H1 (cell line): ENCODE measurements at regions not wholly inside any gene's neighbourhood (a gene's known extent, or its start where the extent isn't known, plus 50 kb on each side); places are given as distances from the start of the nearest gene placed in this dataset.

ENCODE experiments used
- CTCF ChIA-PET: fragments of 300-600 bp; sonication (Branson Sonifier 250); formaldehyde crosslinking; loops from one replicate; lab custom pipeline; 2021; ENCODE audit not compliant: partially characterized antibody; lab: Charles Lee
- POLR2A ChIA-PET: fragments of 300-600 bp; sonication (Branson Sonifier 250); formaldehyde crosslinking; loops from one replicate; lab custom pipeline; 2021; ENCODE audit warnings: inconsistent platforms; ENCODE audit not compliant: partially characterized antibody; lab: Charles Lee
- DNase-seq, 2 experiments: peaks; one replicate each; pipeline versions ENCODE4 v3.0.0 to v3.0.0-alpha.2; 2010 to 2022; ENCODE audit warnings: low spot score in 2 of 2, low read depth in 1 of 2, mixed read lengths in 1 of 2
- FAIRE-seq: peaks from 2 replicates; lab custom pipeline; 2011; peaks lifted over from hg19 to GRCh38; lab: Jason Lieb, UNC
- H2AFZ ChIP-seq: 2 replicates; pipeline ENCODE4 v1.8.1; 2012; ENCODE audit warnings: low read length, inconsistent platforms
- H2AK5ac ChIP-seq: 2 replicates; pipeline ENCODE4 v1.6.1; 2013; ENCODE audit warnings: low read depth, low read length
- H2BK120ac ChIP-seq: replicated peaks from 2 replicates; pipeline ENCODE3; 2013; ENCODE audit warnings: low read depth, low read length, inconsistent platforms
- H2BK12ac ChIP-seq: 2 replicates; pipeline ENCODE4 v1.6.1; 2013; ENCODE audit warnings: low read depth, low read length
- H2BK15ac ChIP-seq: 2 replicates; pipeline ENCODE4 v1.6.1; 2013; ENCODE audit warnings: low read length
- H2BK20ac ChIP-seq: 2 replicates; pipeline ENCODE4 v1.6.1; 2013; ENCODE audit warnings: low read length
- H2BK5ac ChIP-seq: 2 replicates; pipeline ENCODE4 v1.6.1; 2013; ENCODE audit warnings: low read depth, low read length
- H3K14ac ChIP-seq: 2 replicates; pipeline ENCODE4 v1.6.1; 2013; ENCODE audit warnings: inconsistent platforms; ENCODE audit not compliant: insufficient read length
- H3K18ac ChIP-seq: 2 replicates; pipeline ENCODE4 v1.6.1; 2013; ENCODE audit warnings: low read length; ENCODE audit errors: extremely low read depth
- H3K23ac ChIP-seq: 2 replicates; pipeline ENCODE4 v1.6.1; 2013; ENCODE audit warnings: inconsistent platforms; ENCODE audit not compliant: insufficient read length
- H3K23me2 ChIP-seq: 2 replicates; pipeline ENCODE4 v1.6.1; 2013; ENCODE audit warnings: low read depth, low read length
- H3K27ac ChIP-seq: 2 replicates; pipeline ENCODE4 v1.6.1; 2011; ENCODE audit warnings: low read depth, low read length, inconsistent platforms
- H3K27me3 ChIP-seq, 4 experiments: replicated peaks in 1 of 4; 1 replicate in 1 of 4; 2 replicates in 3 of 4; pipeline versions ENCODE4 v1.6.1 to v1.8.1; 2011 to 2013; ENCODE audit warnings: low read length in 3 of 4, mild to moderate bottlenecking in 3 of 4, inconsistent platforms in 2 of 4, mixed read lengths in 2 of 4, moderate library complexity in 1 of 4; ENCODE audit not compliant: control insufficient read depth in 3 of 4, insufficient read depth in 3 of 4; ENCODE audit errors: extremely low read depth in 1 of 4
- H3K36me3 ChIP-seq, 4 experiments: 2 replicates each; pipeline versions ENCODE4 v1.6.1 to v1.8.1; 2011 to 2013; ENCODE audit warnings: mild to moderate bottlenecking in 4 of 4, low read length in 3 of 4, moderate library complexity in 2 of 4, control low read depth in 1 of 4, inconsistent platforms in 1 of 4; ENCODE audit not compliant: insufficient read depth in 4 of 4, control insufficient read depth in 2 of 4
- H3K4ac ChIP-seq: replicated peaks from 2 replicates; pipeline ENCODE3; 2013; ENCODE audit warnings: low read length, low read depth, mixed read lengths, inconsistent platforms; ENCODE audit not compliant: insufficient read length
- H3K4me1 ChIP-seq, 4 experiments: replicated peaks in 1 of 4; 1 replicate in 1 of 4; 2 replicates in 3 of 4; pipeline versions ENCODE4 v1.6.1 to v1.8.1; 2011 to 2013; ENCODE audit warnings: low read length in 3 of 4, inconsistent platforms in 2 of 4, mixed read lengths in 1 of 4; ENCODE audit not compliant: insufficient read depth in 4 of 4, control insufficient read depth in 3 of 4
- H3K4me2 ChIP-seq, 2 experiments: 2 replicates each; pipeline versions ENCODE4 v1.6.1 to v1.8.1; 2011 to 2013; ENCODE audit warnings: low read depth in 2 of 2, low read length in 2 of 2, control low read depth in 1 of 2, inconsistent platforms in 1 of 2, mild to moderate bottlenecking in 1 of 2; ENCODE audit not compliant: insufficient read depth in 1 of 2
- H3K4me3 ChIP-seq, 4 experiments: fragments of 200-600, 300-600 bp in 1 of 4; sonication (generic), shearing (Covaris generic), sonication (Bioruptor Twin) in 1 of 4; 2 replicates each; pipeline versions ENCODE4 v1.5.1 to v1.8.1; 2011 to 2016; ENCODE audit warnings: low read length in 4 of 4, low read depth in 3 of 4, control low read depth in 2 of 4, inconsistent platforms in 2 of 4, mild to moderate bottlenecking in 2 of 4, mixed read lengths in 1 of 4, moderate library complexity in 1 of 4; ENCODE audit not compliant: insufficient read depth in 2 of 4; ENCODE audit errors: extremely low read depth in 1 of 4
- H3K56ac ChIP-seq: replicated peaks from 2 replicates; pipeline ENCODE3; 2013; ENCODE audit warnings: low read depth, mild to moderate bottlenecking, mixed read lengths, low read length, inconsistent platforms; ENCODE audit not compliant: insufficient read length
- H3K79me1 ChIP-seq: 2 replicates; pipeline ENCODE4 v1.6.1; 2013; ENCODE audit warnings: low read depth, low read length, control low read depth
- H3K79me2 ChIP-seq, 2 experiments: 2 replicates each; pipeline versions ENCODE4 v1.6.1 to v1.8.1; 2012 to 2013; ENCODE audit warnings: low read length in 2 of 2, mild to moderate bottlenecking in 2 of 2, inconsistent platforms in 1 of 2; ENCODE audit not compliant: insufficient read depth in 2 of 2, control insufficient read depth in 1 of 2
- H3K9ac ChIP-seq, 4 experiments: replicated peaks in 1 of 4; 1 replicate in 1 of 4; 2 replicates in 3 of 4; pipeline versions ENCODE4 v1.6.1 to v1.8.1; 2011 to 2013; ENCODE audit warnings: low read depth in 3 of 4, low read length in 3 of 4, control low read depth in 2 of 4, mild to moderate bottlenecking in 2 of 4, moderate library complexity in 2 of 4, inconsistent platforms in 1 of 4; ENCODE audit errors: extremely low read depth in 1 of 4
- H3K9me3 ChIP-seq, 2 experiments: 2 replicates each; pipeline versions ENCODE4 v1.6.1 to v1.8.1; 2012 to 2013; ENCODE audit warnings: mild to moderate bottlenecking in 2 of 2, moderate library complexity in 2 of 2, control low read depth in 1 of 2, inconsistent platforms in 1 of 2, low read depth in 1 of 2, low read length in 1 of 2, mixed read lengths in 1 of 2; ENCODE audit not compliant: insufficient read depth in 2 of 2
- H4K20me1 ChIP-seq, 2 experiments: replicated peaks in 1 of 2; 2 replicates each; pipeline versions ENCODE3 to v1.8.1; 2011 to 2013; ENCODE audit warnings: inconsistent platforms in 2 of 2, low read length in 2 of 2, mild to moderate bottlenecking in 1 of 2; ENCODE audit not compliant: insufficient read depth in 2 of 2, control insufficient read depth in 1 of 2
- H4K5ac ChIP-seq: 2 replicates; pipeline ENCODE4 v1.6.1; 2013; ENCODE audit warnings: low read length, low read depth, mixed read lengths, inconsistent platforms; ENCODE audit not compliant: insufficient read length
- H4K8ac ChIP-seq: 2 replicates; pipeline ENCODE4 v1.8.0; 2013; ENCODE audit warnings: mild to moderate bottlenecking, moderate library complexity, low read length, inconsistent platforms; ENCODE audit not compliant: insufficient read depth; ENCODE audit errors: extremely low read depth
- H4K91ac ChIP-seq: replicated peaks from 2 replicates; pipeline ENCODE3; 2013; ENCODE audit warnings: low read length, mixed read lengths, inconsistent platforms; ENCODE audit not compliant: insufficient read length
- BCL11A ChIP-seq, 2 experiments: IDR thresholded peaks; one replicate each; pipeline ENCODE4 v1.6.1; 2011; ENCODE audit warnings: low read depth in 2 of 2, low read length in 2 of 2, mild to moderate bottlenecking in 2 of 2
- CHD1 ChIP-seq: IDR thresholded peaks from 2 replicates; pipeline ENCODE4 v1.6.1; 2012; ENCODE audit warnings: low read depth, low read length, improper control_type of control experiment
- NRF1 ChIP-seq: IDR thresholded peaks from 2 replicates; pipeline ENCODE4 v1.6.1; 2011; ENCODE audit warnings: mild to moderate bottlenecking, low read depth, low read length, improper control_type of control experiment
- POLR2AphosphoS5 ChIP-seq: IDR thresholded peaks from 2 replicates; pipeline ENCODE4 v1.6.1; 2011; ENCODE audit warnings: low read depth, low read length
- RFX5 ChIP-seq: IDR thresholded peaks from 2 replicates; pipeline ENCODE4 v1.6.1; 2011; ENCODE audit warnings: low read depth, low read length, improper control_type of control experiment, borderline replicate concordance
- SIN3A ChIP-seq, 2 experiments: IDR thresholded peaks in 1 of 2; conservative IDR thresholded peaks in 1 of 2; 2 replicates each; pipeline ENCODE4 v1.6.1; 2011 to 2012; ENCODE audit warnings: low read length in 2 of 2, improper control_type of control experiment in 1 of 2, low read depth in 1 of 2, mild to moderate bottlenecking in 1 of 2
- ZNF274 ChIP-seq: IDR thresholded peaks from 2 replicates; pipeline ENCODE4 v1.7.0; 2012; ENCODE audit warnings: low read length, borderline replicate concordance; ENCODE audit errors: extremely low read depth
- WGBS, 2 experiments: shearing (Covaris generic) in 1 of 2; methylation state at CpG; one replicate each; pipeline versions ENCODE4 v1.1.6 to v1.1.7; 2013 to 2015; ENCODE audit warnings: low lambda C conversion rate in 2 of 2, mixed read lengths in 2 of 2, inconsistent platforms in 1 of 2, low coverage in 1 of 2, missing lambda C conversion rate in 1 of 2; ENCODE audit not compliant: insufficient replicate concordance in 2 of 2, insufficient coverage in 1 of 2, insufficient read length in 1 of 2; ENCODE audit errors: extremely low coverage in 1 of 2, missing lambda C conversion rate in 1 of 2; 5-methylcytosine and 5-hydroxymethylcytosine counted together
- TF ChIP-seq, protein P1 (sequence below), 3 experiments: IDR thresholded peaks; 1 replicate in 2 of 3; 2 replicates in 1 of 3; pipeline versions ENCODE4 v1.5.1 to v1.6.1; 2011; ENCODE audit warnings: low read length in 3 of 3, mild to moderate bottlenecking in 3 of 3, inconsistent platforms in 2 of 3, low read depth in 1 of 3, moderate library complexity in 1 of 3; ENCODE audit not compliant: insufficient read depth in 1 of 3; ENCODE audit errors: control extremely low read depth in 1 of 3

DNA sequence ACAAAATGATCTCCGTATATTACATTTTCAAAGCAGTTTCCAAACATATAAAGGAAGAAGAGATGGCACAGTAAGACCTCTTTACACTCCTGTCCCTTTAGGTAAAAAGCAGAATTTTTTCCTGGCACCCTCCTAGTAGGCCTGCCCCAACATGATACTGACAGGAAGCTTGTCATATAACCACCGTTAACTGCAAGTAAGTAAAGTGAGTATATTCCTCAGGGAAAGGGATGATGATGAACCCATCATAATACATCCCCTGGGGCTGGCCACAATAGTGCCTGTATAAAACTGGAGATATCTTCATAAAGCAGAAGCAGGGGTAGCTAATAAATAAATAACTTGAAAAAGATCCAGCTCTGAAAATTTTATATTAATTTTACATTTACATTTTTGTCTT, 893.0 kb downstream of the DIPK2A start:
- POLR2A ChIA-PET = no interaction called here
- 98% methylated on average over 2 of the region's 2 CpGs; no CpG with 5 or more reads in 1 of the 2 experiments for WGBS, 2 experiments

More for the DNA sequence above, 893.0 kb downstream of the DIPK2A start:
- Histone ChIP-seq H2BK120ac (no peak overlapping the region), H3K23ac (no peak overlapping the region), H3K9me3 (no peaks in the 10 kb centered on the region), H3K4me1 (no peaks in the 10 kb centered on the region), H3K79me1 (no peaks in the 10 kb centered on the region), H3K9ac (no peak overlapping the region), H3K36me3 (no peaks in the 10 kb centered on the region), H4K5ac (no peak overlapping the region), H3K14ac (no peak overlapping the region), H2BK5ac (no peak overlapping the region), H3K27ac (no peak overlapping the region), H3K56ac (no peak overlapping the region), H4K20me1 (no peaks in the 10 kb centered on the region), H2AK5ac (no peak overlapping the region), H3K4me2 (no peak overlapping the region), H3K4me3 (no peak overlapping the region), H2BK15ac (no peak overlapping the region), H3K27me3 (no peaks in the 10 kb centered on the region), H3K79me2 (no peaks in the 10 kb centered on the region), H4K8ac (no peak overlapping the region), H2BK12ac (no peak overlapping the region), H2AFZ (no peak overlapping the region), H3K4ac (no peak overlapping the region), H3K18ac (no peak overlapping the region), H3K23me2 (no peaks in the 10 kb centered on the region), H4K91ac (no peak overlapping the region), H2BK20ac (no peak overlapping the region)
- DNase-seq = no peak
- no peak for FAIRE-seq
- TF ChIP-seq, protein P1, sequence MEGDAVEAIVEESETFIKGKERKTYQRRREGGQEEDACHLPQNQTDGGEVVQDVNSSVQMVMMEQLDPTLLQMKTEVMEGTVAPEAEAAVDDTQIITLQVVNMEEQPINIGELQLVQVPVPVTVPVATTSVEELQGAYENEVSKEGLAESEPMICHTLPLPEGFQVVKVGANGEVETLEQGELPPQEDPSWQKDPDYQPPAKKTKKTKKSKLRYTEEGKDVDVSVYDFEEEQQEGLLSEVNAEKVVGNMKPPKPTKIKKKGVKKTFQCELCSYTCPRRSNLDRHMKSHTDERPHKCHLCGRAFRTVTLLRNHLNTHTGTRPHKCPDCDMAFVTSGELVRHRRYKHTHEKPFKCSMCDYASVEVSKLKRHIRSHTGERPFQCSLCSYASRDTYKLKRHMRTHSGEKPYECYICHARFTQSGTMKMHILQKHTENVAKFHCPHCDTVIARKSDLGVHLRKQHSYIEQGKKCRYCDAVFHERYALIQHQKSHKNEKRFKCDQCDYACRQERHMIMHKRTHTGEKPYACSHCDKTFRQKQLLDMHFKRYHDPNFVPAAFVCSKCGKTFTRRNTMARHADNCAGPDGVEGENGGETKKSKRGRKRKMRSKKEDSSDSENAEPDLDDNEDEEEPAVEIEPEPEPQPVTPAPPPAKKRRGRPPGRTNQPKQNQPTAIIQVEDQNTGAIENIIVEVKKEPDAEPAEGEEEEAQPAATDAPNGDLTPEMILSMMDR (IDR thresholded peaks at IDR 0.05; ENCODE audit: control extremely low read depth in 1 of 3, insufficient read depth in 1 of 3, low read depth in 1 of 3, low read length in 3 of 3) = no peak
- TF ChIP-seq CHD1 = no peak
- no peak for TF ChIP-seq RFX5
- TF ChIP-seq BCL11A (IDR thresholded peaks at IDR 0.05; ENCODE audit: low read depth in 2 of 2, low read length in 2 of 2) = no peak
- TF ChIP-seq POLR2AphosphoS5 = no peak
- no peak for TF ChIP-seq NRF1
- TF ChIP-seq SIN3A (conservative IDR thresholded peaks at IDR 0.05 in 1 of 2, IDR thresholded peaks at IDR 0.05 in 1 of 2; ENCODE audit: low read depth in 1 of 2, low read length in 2 of 2) = no peak
- TF ChIP-seq ZNF274 = no peak
- CTCF ChIA-PET = interaction anchor here (1.0 to 1.3 kb wide), 2 partner anchors 10 to 177 kb away, joined by 3 to 4 read pairs; no protein-coding TSS in a partner anchor
